ENCODE measurements at regions not wholly inside any gene's neighbourhood (a gene's known extent, or its start where the extent isn't known, plus 50 kb on each side); places are given as distances from the start of the nearest gene placed in this dataset.

- DNase-seq = no peak
Measured at GRCh38 chr16:35405526-35405925, 1946.1 kb downstream of the TP53TG3F start.

- no peak for DNase-seq
Measured at GRCh38 chr16:35409503-35409902, 1950.1 kb downstream of the TP53TG3F start.

- no peak for DNase-seq
Measured at GRCh38 chr16:35410438-35410837, 1951.0 kb downstream of the TP53TG3F start.

- DNase-seq = no peak
Measured at GRCh38 chr16:35411156-35411555, 1951.7 kb downstream of the TP53TG3F start.

- DNase-seq = no peak
Measured at GRCh38 chr16:35414139-35414538, 1954.7 kb downstream of the TP53TG3F start.

- no peak for DNase-seq
Measured at GRCh38 chr16:35414563-35414962, 1955.2 kb downstream of the TP53TG3F start.

- no peak for DNase-seq
Measured at GRCh38 chr16:35425270-35425669, 1965.9 kb downstream of the TP53TG3F start.

GRCh38 chr16:35431829-35432663 lies 1972.6 kb downstream of the TP53TG3F start:
- no peak for DNase-seq

GRCh38 chr16:35440875-35441274 lies 1981.5 kb downstream of the TP53TG3F start:
- DNase-seq = no peak

GRCh38 chr16:35447010-35447558 lies 1987.7 kb downstream of the TP53TG3F start:
- DNase-seq = no peak

GRCh38 chr16:35449663-35450062 lies 1990.3 kb downstream of the TP53TG3F start:
- DNase-seq = no peak

- no peak for DNase-seq
Measured at GRCh38 chr16:35450648-35451047, 1991.2 kb downstream of the TP53TG3F start.

- no peak for DNase-seq
Measured at GRCh38 chr16:35452471-35452870, 1993.1 kb downstream of the TP53TG3F start.

GRCh38 chr16:35463358-35463757 lies 2003.9 kb downstream of the TP53TG3F start:
- no peak for DNase-seq

GRCh38 chr16:35480361-35480760 lies 2020.9 kb downstream of the TP53TG3F start:
- DNase-seq = no peak

GRCh38 chr16:35480988-35481387 lies 2021.6 kb downstream of the TP53TG3F start:
- no peak for DNase-seq

GRCh38 chr16:35485915-35486314 lies 2026.5 kb downstream of the TP53TG3F start:
- DNase-seq = no peak

- DNase-seq = no peak
Measured at GRCh38 chr16:35492225-35492624, 2032.8 kb downstream of the TP53TG3F start.

GRCh38 chr16:35497399-35497798 lies 2038.0 kb downstream of the TP53TG3F start:
- DNase-seq = no peak

- no peak for DNase-seq
Measured at GRCh38 chr16:35506018-35506897, 2046.8 kb downstream of the TP53TG3F start.

- DNase-seq = no peak
Measured at GRCh38 chr16:35506898-35507194, 2047.4 kb downstream of the TP53TG3F start.

GRCh38 chr16:35510701-35511100 lies 2051.3 kb downstream of the TP53TG3F start:
- DNase-seq = peak; percentile 35

GRCh38 chr16:35516551-35516950 lies 2057.1 kb downstream of the TP53TG3F start:
- no peak for DNase-seq

- no peak for DNase-seq
Measured at GRCh38 chr16:35516971-35517370, 2057.6 kb downstream of the TP53TG3F start.
